Ovary (tissue), 3 donors: ENCODE measurements at regions not wholly inside any gene's neighbourhood (a gene's known extent, or its start where the extent isn't known, plus 50 kb on each side); places are given as distances from the start of the nearest gene placed in this dataset.

Source experiments
- EP300 ChIP-seq: sonication (generic); formaldehyde crosslinking; IDR thresholded peaks from one replicate; pipeline ENCODE4 v1.6.1; 2017; ENCODE audit warnings: antibody characterized with exemption
- POLR2A ChIP-seq: fragments of 450-650 bp; IDR thresholded peaks from one replicate; pipeline ENCODE4 v1.6.1; 2017; ENCODE audit warnings: antibody characterized with exemption, mild to moderate bottlenecking, moderate library complexity
- TF ChIP-seq, protein P1 (sequence below), 3 donors: fragments of 450-650 bp in 2 of 3; fragments of 200-600 bp in 1 of 3; IDR thresholded peaks; one replicate each; pipeline versions ENCODE4 v1.5.1 to v1.8.0; 2016 to 2022; ENCODE audit warnings: antibody characterized with exemption in 3 of 3, mild to moderate bottlenecking in 1 of 3
- donor health status: DM: no; HTN: no; CAD: no.

DNA sequence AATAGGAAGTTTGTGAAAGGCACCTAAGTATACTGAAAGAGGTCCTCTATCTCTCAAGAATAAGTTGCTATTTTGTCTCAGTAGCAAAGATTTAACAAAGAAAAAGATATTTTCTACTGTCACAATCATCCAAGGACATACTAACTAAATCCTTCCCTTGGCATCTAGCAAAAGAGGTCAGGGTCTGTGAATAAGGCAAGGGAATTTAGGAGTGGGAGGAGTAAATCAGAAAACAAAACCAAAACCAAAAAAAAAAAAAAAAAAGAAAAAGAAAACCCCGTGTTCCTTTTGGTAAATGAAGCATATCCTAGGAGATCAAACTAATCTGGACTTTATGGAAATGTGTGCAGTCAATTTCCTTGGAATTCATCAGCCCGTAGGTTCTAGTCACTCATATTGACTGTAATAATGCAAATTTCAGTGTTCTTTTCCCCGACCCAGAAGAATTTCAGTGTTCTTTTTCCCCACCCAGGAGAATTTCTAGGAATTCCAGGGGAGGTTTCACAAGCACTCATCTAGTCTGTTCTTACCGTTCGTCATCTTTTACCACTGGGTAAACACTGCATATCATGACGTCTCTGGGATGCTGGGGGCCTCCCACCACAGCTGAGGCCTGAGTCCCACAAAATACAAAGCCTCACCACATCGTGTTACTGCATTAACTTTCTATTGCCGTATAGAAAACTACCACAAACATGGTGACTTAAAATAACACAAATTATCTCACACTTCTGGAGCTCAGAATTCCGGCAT is 113.8 kb upstream of the CCDC54 start:
- TF ChIP-seq, protein P1, sequence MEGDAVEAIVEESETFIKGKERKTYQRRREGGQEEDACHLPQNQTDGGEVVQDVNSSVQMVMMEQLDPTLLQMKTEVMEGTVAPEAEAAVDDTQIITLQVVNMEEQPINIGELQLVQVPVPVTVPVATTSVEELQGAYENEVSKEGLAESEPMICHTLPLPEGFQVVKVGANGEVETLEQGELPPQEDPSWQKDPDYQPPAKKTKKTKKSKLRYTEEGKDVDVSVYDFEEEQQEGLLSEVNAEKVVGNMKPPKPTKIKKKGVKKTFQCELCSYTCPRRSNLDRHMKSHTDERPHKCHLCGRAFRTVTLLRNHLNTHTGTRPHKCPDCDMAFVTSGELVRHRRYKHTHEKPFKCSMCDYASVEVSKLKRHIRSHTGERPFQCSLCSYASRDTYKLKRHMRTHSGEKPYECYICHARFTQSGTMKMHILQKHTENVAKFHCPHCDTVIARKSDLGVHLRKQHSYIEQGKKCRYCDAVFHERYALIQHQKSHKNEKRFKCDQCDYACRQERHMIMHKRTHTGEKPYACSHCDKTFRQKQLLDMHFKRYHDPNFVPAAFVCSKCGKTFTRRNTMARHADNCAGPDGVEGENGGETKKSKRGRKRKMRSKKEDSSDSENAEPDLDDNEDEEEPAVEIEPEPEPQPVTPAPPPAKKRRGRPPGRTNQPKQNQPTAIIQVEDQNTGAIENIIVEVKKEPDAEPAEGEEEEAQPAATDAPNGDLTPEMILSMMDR (IDR thresholded peaks at IDR 0.05) = no peak
- TF ChIP-seq POLR2A (no peak), EP300 (no peak)
